BLaER1 (cell line): ENCODE measurements at regions not wholly inside any gene's neighbourhood (a gene's known extent, or its start where the extent isn't known, plus 50 kb on each side); places are given as distances from the start of the nearest gene placed in this dataset.
"Not testable (repeated sequence)": the region's sequence is repeated elsewhere in the genome, so short reads cannot be mapped to it uniquely, and the experiment has no call there.

ENCODE experiments used
- H3K27ac ChIP-seq: shearing (Covaris generic); formaldehyde crosslinking; 2 replicates; pipeline ENCODE4 v1.8.1; 2022
- H3K27me3 ChIP-seq: shearing (Covaris generic); formaldehyde crosslinking; 2 replicates; pipeline ENCODE4 v1.8.1; 2022
- H3K36me3 ChIP-seq: shearing (Covaris generic); formaldehyde crosslinking; 2 replicates; pipeline ENCODE4 v1.8.1; 2022
- H3K4me1 ChIP-seq: shearing (Covaris generic); formaldehyde crosslinking; 2 replicates; pipeline ENCODE4 v1.8.1; 2022
- H3K4me2 ChIP-seq: shearing (Covaris generic); formaldehyde crosslinking; 2 replicates; pipeline ENCODE4 v1.8.1; 2022
- H3K4me3 ChIP-seq: shearing (Covaris generic); formaldehyde crosslinking; 2 replicates; pipeline ENCODE4 v1.8.1; 2022
- H3K9ac ChIP-seq: shearing (Covaris generic); formaldehyde crosslinking; 2 replicates; pipeline ENCODE4 v1.8.1; 2022
- H3K9me3 ChIP-seq: shearing (Covaris generic); formaldehyde crosslinking; 2 replicates; pipeline ENCODE4 v1.8.1; 2022
- H4K20me1 ChIP-seq: shearing (Covaris generic); formaldehyde crosslinking; 2 replicates; pipeline ENCODE4 v1.8.1; 2022
- Cebpa-rat ChIP-seq: shearing (Covaris generic); IDR thresholded peaks from 2 replicates; pipeline ENCODE4 v1.8.1; 2022

- Histone ChIP-seq H3K36me3 (no peaks in the 10 kb centered on the region), H3K27me3 (no peaks in the 10 kb centered on the region), H3K4me3 (no peak overlapping the region), H3K27ac (no peak overlapping the region), H3K4me1 (no peaks in the 10 kb centered on the region), H3K4me2 (no peak overlapping the region), H4K20me1 (no peaks in the 10 kb centered on the region), H3K9ac (no peak overlapping the region), H3K9me3 (no peaks in the 10 kb centered on the region)
- no peak for TF ChIP-seq Cebpa-rat
Observed at GRCh38 chr13:74730556-74731331, 596.5 kb upstream of the KLF12 start.

GRCh38 chr13:74726206-74726605 lies 592.0 kb upstream of the KLF12 start:
- H3K4me3 ChIP-seq: no peak overlapping the region
- no peak overlapping the region for H3K27ac ChIP-seq
- no peaks in the 10 kb centered on the region for H4K20me1 ChIP-seq
- no peaks in the 10 kb centered on the region for H3K36me3 ChIP-seq
- no peak overlapping the region for H3K4me2 ChIP-seq
- no peak overlapping the region for H3K9ac ChIP-seq
- H3K9me3 ChIP-seq: no peaks in the 10 kb centered on the region
- no peaks in the 10 kb centered on the region for H3K27me3 ChIP-seq
- TF ChIP-seq Cebpa-rat: no peak
- no peaks in the 10 kb centered on the region for H3K4me1 ChIP-seq

GRCh38 chr13:74718232-74718842 lies 584.1 kb upstream of the KLF12 start:
- not testable (repeated sequence) for H3K9ac ChIP-seq, H3K27ac ChIP-seq, H3K27me3 ChIP-seq, H3K4me2 ChIP-seq, H3K36me3 ChIP-seq, H3K4me1 ChIP-seq, H4K20me1 ChIP-seq, H3K4me3 ChIP-seq
- H3K9me3 ChIP-seq: peaks cover 15% of the 10 kb centered on the region; the same call in 1 of the 2 replicates

- H4K20me1 ChIP-seq: no peaks in the 10 kb centered on the region
- no peak overlapping the region for H3K27ac ChIP-seq
- no peaks in the 10 kb centered on the region for H3K27me3 ChIP-seq
- peaks cover 15% of the 10 kb centered on the region; the same call in 1 of the 2 replicates for H3K9me3 ChIP-seq
- no peak overlapping the region for H3K4me3 ChIP-seq
- H3K9ac ChIP-seq: no peak overlapping the region
- no peaks in the 10 kb centered on the region for H3K4me1 ChIP-seq
- H3K36me3 ChIP-seq: no peaks in the 10 kb centered on the region
- TF ChIP-seq Cebpa-rat: no peak
- H3K4me2 ChIP-seq: no peak overlapping the region
Observed at GRCh38 chr13:74715718-74716117, 581.5 kb upstream of the KLF12 start.

GRCh38 chr13:74710006-74710405 lies 575.8 kb upstream of the KLF12 start:
- no peak overlapping the region for H3K9ac ChIP-seq
- no peaks in the 10 kb centered on the region for H3K27me3 ChIP-seq
- H3K4me2 ChIP-seq: no peak overlapping the region
- no peaks in the 10 kb centered on the region for H3K4me1 ChIP-seq
- H3K4me3 ChIP-seq: no peak overlapping the region
- no peak overlapping the region for H3K27ac ChIP-seq
- H3K36me3 ChIP-seq: no peaks in the 10 kb centered on the region
- H4K20me1 ChIP-seq: no peaks in the 10 kb centered on the region
- peaks cover 6% of the 10 kb centered on the region; the same call in 1 of the 2 replicates for H3K9me3 ChIP-seq
- no peak for TF ChIP-seq Cebpa-rat

- TF ChIP-seq Cebpa-rat: no peak
- Histone ChIP-seq H3K9me3 (peaks cover 4% of the 10 kb centered on the region; the same call in 1 of the 2 replicates), H4K20me1 (no peaks in the 10 kb centered on the region), H3K36me3 (no peaks in the 10 kb centered on the region), H3K27ac (no peak overlapping the region), H3K4me3 (no peak overlapping the region), H3K9ac (no peak overlapping the region), H3K4me1 (no peaks in the 10 kb centered on the region), H3K27me3 (no peaks in the 10 kb centered on the region), H3K4me2 (no peak overlapping the region)
Observed at GRCh38 chr13:74709226-74709625, 575.0 kb upstream of the KLF12 start.

GRCh38 chr13:74708629-74709028 lies 574.4 kb upstream of the KLF12 start:
- no peak for TF ChIP-seq Cebpa-rat
- H3K4me3 ChIP-seq: no peak overlapping the region

GRCh38 chr13:74707291-74707690 lies 573.1 kb upstream of the KLF12 start:
- Histone ChIP-seq H3K4me1 (no peaks in the 10 kb centered on the region), H3K27me3 (no peaks in the 10 kb centered on the region), H3K9ac (no peak overlapping the region), H3K4me3 (no peak overlapping the region), H3K27ac (no peak overlapping the region), H3K36me3 (no peaks in the 10 kb centered on the region), H3K9me3 (no peaks in the 10 kb centered on the region), H4K20me1 (no peaks in the 10 kb centered on the region), H3K4me2 (no peak overlapping the region)
- no peak for TF ChIP-seq Cebpa-rat

More at GRCh38 chr13:74708629-74709028, 574.4 kb upstream of the KLF12 start:
- Histone ChIP-seq H3K9ac (no peak overlapping the region), H3K27me3 (no peaks in the 10 kb centered on the region), H3K36me3 (no peaks in the 10 kb centered on the region), H4K20me1 (no peaks in the 10 kb centered on the region), H3K4me2 (no peak overlapping the region), H3K27ac (no peak overlapping the region), H3K9me3 (no peaks in the 10 kb centered on the region), H3K4me1 (no peaks in the 10 kb centered on the region)

GRCh38 chr13:74706801-74707200 lies 572.6 kb upstream of the KLF12 start:
- no peaks in the 10 kb centered on the region for H4K20me1 ChIP-seq
- H3K9ac ChIP-seq: no peak overlapping the region
- H3K36me3 ChIP-seq: no peaks in the 10 kb centered on the region
- no peaks in the 10 kb centered on the region for H3K27me3 ChIP-seq
- H3K4me3 ChIP-seq: no peak overlapping the region
- no peak overlapping the region for H3K4me2 ChIP-seq
- no peak for TF ChIP-seq Cebpa-rat
- no peak overlapping the region for H3K27ac ChIP-seq
- no peaks in the 10 kb centered on the region for H3K4me1 ChIP-seq
- no peaks in the 10 kb centered on the region for H3K9me3 ChIP-seq

GRCh38 chr13:74705438-74705837 lies 571.2 kb upstream of the KLF12 start:
- no peak for TF ChIP-seq Cebpa-rat
- Histone ChIP-seq H3K4me1 (no peaks in the 10 kb centered on the region), H3K27ac (no peak overlapping the region), H4K20me1 (no peaks in the 10 kb centered on the region), H3K27me3 (no peaks in the 10 kb centered on the region), H3K4me3 (no peak overlapping the region), H3K9me3 (no peaks in the 10 kb centered on the region), H3K36me3 (no peaks in the 10 kb centered on the region), H3K4me2 (no peak overlapping the region), H3K9ac (no peak overlapping the region)
